Nucleus accumbens (tissue), 56 donors: ENCODE measurements at regions not wholly inside any gene's neighbourhood (a gene's known extent, or its start where the extent isn't known, plus 50 kb on each side); places are given as distances from the start of the nearest gene placed in this dataset.
"Not testable (repeated sequence)": the region's sequence is repeated elsewhere in the genome, so short reads cannot be mapped to it uniquely, and the experiment has no call there.

Experiments used
- DNase-seq, 56 donors: peaks; one replicate each; lab custom pipeline; 2025; lab: John Stamatoyannopoulos, UW

- DNase-seq: no peak
These were observed 432.8 kb upstream of the LCORL start for GRCh38 chr4:18454349-18454748.

GRCh38 chr4:18445110-18445509, 423.6 kb upstream of the LCORL start:
- DNase-seq: no peak

- DNase-seq: no peak
These were observed 422.7 kb upstream of the LCORL start for GRCh38 chr4:18444206-18444605.

GRCh38 chr4:18442957-18443356, 421.4 kb upstream of the LCORL start:
- no peak for DNase-seq

- no peak for DNase-seq
These were observed 420.1 kb upstream of the LCORL start for GRCh38 chr4:18441676-18442075.

- DNase-seq: no peak
These were observed 419.6 kb upstream of the LCORL start for GRCh38 chr4:18441203-18441590.

- no peak for DNase-seq
These were observed 419.1 kb upstream of the LCORL start for GRCh38 chr4:18440527-18441202.

- no peak for DNase-seq
These were observed 417.8 kb upstream of the LCORL start for GRCh38 chr4:18439311-18439710.

- DNase-seq: no peak
These were observed 414.2 kb upstream of the LCORL start for GRCh38 chr4:18435781-18436180.

GRCh38 chr4:18422685-18423084, 401.1 kb upstream of the LCORL start:
- DNase-seq: no peak

- DNase-seq: no peak
These were observed 400.0 kb upstream of the LCORL start for GRCh38 chr4:18421519-18421918.

- no peak for DNase-seq
These were observed 398.2 kb upstream of the LCORL start for GRCh38 chr4:18419780-18420179.

GRCh38 chr4:18418195-18418898, 396.8 kb upstream of the LCORL start:
- DNase-seq: not testable (repeated sequence)

- DNase-seq: not testable (repeated sequence)
These were observed 396.1 kb upstream of the LCORL start for GRCh38 chr4:18417651-18418050.

- no peak for DNase-seq
These were observed 384.7 kb upstream of the LCORL start for GRCh38 chr4:18406264-18406663.

- DNase-seq: no peak
These were observed 383.5 kb upstream of the LCORL start for GRCh38 chr4:18405054-18405453.

GRCh38 chr4:18404642-18405041, 383.1 kb upstream of the LCORL start:
- no peak for DNase-seq

- DNase-seq: no peak
These were observed 381.8 kb upstream of the LCORL start for GRCh38 chr4:18403327-18403726.

- no peak for DNase-seq
These were observed 380.3 kb upstream of the LCORL start for GRCh38 chr4:18401868-18402267.

- DNase-seq: no peak
These were observed 379.9 kb upstream of the LCORL start for GRCh38 chr4:18401425-18401824.

GRCh38 chr4:18398661-18399060, 377.1 kb upstream of the LCORL start:
- DNase-seq: peak in 1 of 56 donors; percentile 1

- DNase-seq: no peak
These were observed 376.3 kb upstream of the LCORL start for GRCh38 chr4:18397681-18398390.
